ENCODE measurements at regions not wholly inside any gene's neighbourhood (a gene's known extent, or its start where the extent isn't known, plus 50 kb on each side); places are given as distances from the start of the nearest gene placed in this dataset.

GRCh38 chr4:186471441-186471840 lies 83.9 kb downstream of the MTNR1A start:
- no peak for ATAC-seq
- Histone ChIP-seq H3F3A (replicated peaks; ENCODE audit: low read depth) (no peaks in the 10 kb centered on the region), H3K36me3 (ENCODE audit: insufficient read depth) (no peaks in the 10 kb centered on the region), H4K20me1 (replicated peaks; ENCODE audit: insufficient read depth) (no peaks in the 10 kb centered on the region), H3K79me2 (replicated peaks; ENCODE audit: insufficient read depth) (no peaks in the 10 kb centered on the region), H3K4me3 (no peak overlapping the region), H2AFZ (no peak overlapping the region), H3K4me1 (ENCODE audit: insufficient read depth) (peaks cover 5% of the 10 kb centered on the region; the same call in 1 of the 2 replicates), H3K9me2 (ENCODE audit: insufficient read depth) (no peaks in the 10 kb centered on the region), H3K4me2 (no peak overlapping the region), H3K27me3 (ENCODE audit: insufficient read depth) (no peaks in the 10 kb centered on the region), H3K27ac (ENCODE audit: low read depth) (no peak overlapping the region)
- Mint-ChIP-seq H3K27me3 (ENCODE audit: insufficient read depth, low read depth, poor library complexity) (peaks cover 8% of the 10 kb centered on the region), H3K4me1 (peaks cover 14% of the 10 kb centered on the region; the same call in 2 of the 3 replicates), H3K27ac (no peak overlapping the region), H3K4me3 (no peak overlapping the region), H3K9me3 (no peaks in the 10 kb centered on the region), H3K36me3 (ENCODE audit: low read depth) (no peaks in the 10 kb centered on the region)
- DNase-seq (ENCODE audit: low spot score), result no peak
- TF ChIP-seq EZH2phosphoT487 (IDR thresholded peaks at IDR 0.05; ENCODE audit: unreplicated experiment) (no peak), JUNB (IDR thresholded peaks at IDR 0.05; ENCODE audit: unreplicated experiment) (no peak), NANOG (IDR thresholded peaks at IDR 0.05; ENCODE audit: borderline replicate concordance) (no peak), CREB1 (CRISPR knock-in tag; IDR thresholded peaks at IDR 0.05; ENCODE audit: low read depth) (no peak), POLR2AphosphoS5 (IDR thresholded peaks at IDR 0.05; ENCODE audit: low read depth) (no peak), ZNF114 (CRISPR knock-in tag; IDR thresholded peaks at IDR 0.05) (no peak), ETS1 (IDR thresholded peaks at IDR 0.05) (no peak), ZNF462 (CRISPR knock-in tag; IDR thresholded peaks at IDR 0.05) (no peak), CTCF (conservative IDR thresholded peaks at IDR 0.05; ENCODE audit: low read depth in 2 of 2) (no peak), REST (IDR thresholded peaks at IDR 0.05; ENCODE audit: unreplicated experiment) (no peak), ZNF331 (CRISPR knock-in tag; IDR thresholded peaks at IDR 0.05; ENCODE audit: low read depth) (no peak), EZH2 (IDR thresholded peaks at IDR 0.05; ENCODE audit: low read depth, unreplicated experiment) (no peak)

Data from GM23338 (cell line).